ENCODE measurements at regions not wholly inside any gene's neighbourhood (a gene's known extent, or its start where the extent isn't known, plus 50 kb on each side); places are given as distances from the start of the nearest gene placed in this dataset.

- TF ChIP-seq REST (IDR thresholded peaks at IDR 0.05; ENCODE audit: insufficient replicate concordance, low read depth) (no peak), CTCF (IDR thresholded peaks at IDR 0.05; ENCODE audit: insufficient read depth, low read length) (no peak), POLR2AphosphoS5 (IDR thresholded peaks at IDR 0.05; ENCODE audit: low read depth) (no peak)
These were observed 1943.2 kb upstream of the DEFB115 start for GRCh38 chr20:29314294-29314693.

All from HL-60 (cell line).